EH (cell line): ENCODE measurements at regions not wholly inside any gene's neighbourhood (a gene's known extent, or its start where the extent isn't known, plus 50 kb on each side); places are given as distances from the start of the nearest gene placed in this dataset.
"Not testable (repeated sequence)": the region's sequence is repeated elsewhere in the genome, so short reads cannot be mapped to it uniquely, and the experiment has no call there.

Experiments used
- DNase-seq: peaks from one replicate; pipeline ENCODE4 v3.0.0-alpha.2; 2015; ENCODE audit warnings: low read depth

DNA sequence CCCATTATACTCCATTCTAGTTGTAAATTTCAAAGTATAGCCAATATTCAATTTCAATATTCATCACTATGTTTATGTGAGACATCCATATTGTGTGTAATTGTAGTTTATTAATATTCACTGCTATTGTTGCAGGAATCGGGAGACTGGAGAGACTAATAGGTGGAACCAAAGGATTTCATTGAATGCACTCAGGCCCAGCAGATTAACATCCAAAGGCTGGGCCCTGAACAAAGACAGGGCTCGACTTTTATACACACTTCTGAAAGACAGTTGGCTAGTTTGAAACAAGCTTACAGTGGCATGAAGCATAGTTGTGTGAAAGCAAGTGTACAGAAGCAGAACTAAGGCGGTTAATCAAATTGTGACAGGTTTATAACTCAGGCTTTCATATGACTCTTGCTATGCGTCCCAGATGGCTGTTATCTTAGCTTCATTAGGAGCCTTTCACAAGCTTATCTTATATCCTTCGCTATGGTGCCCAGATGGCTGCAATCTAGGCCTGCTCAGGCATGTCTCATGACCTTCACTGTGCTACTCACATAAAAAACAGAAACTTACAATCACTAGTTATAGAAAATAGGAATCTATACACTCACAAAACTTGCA, 1038.8 kb upstream of the EPHA6 start:
- no peak for DNase-seq

- DNase-seq = no peak
These were observed 1032.8 kb upstream of the EPHA6 start for GRCh38 chr3:95781598-95781997.

GRCh38 chr3:95789111-95789510, 1025.3 kb upstream of the EPHA6 start:
- no peak for DNase-seq

- no peak for DNase-seq
These were observed 1017.3 kb upstream of the EPHA6 start for GRCh38 chr3:95797081-95797480.

- DNase-seq = no peak
These were observed 1015.8 kb upstream of the EPHA6 start for GRCh38 chr3:95798628-95799027.

DNA sequence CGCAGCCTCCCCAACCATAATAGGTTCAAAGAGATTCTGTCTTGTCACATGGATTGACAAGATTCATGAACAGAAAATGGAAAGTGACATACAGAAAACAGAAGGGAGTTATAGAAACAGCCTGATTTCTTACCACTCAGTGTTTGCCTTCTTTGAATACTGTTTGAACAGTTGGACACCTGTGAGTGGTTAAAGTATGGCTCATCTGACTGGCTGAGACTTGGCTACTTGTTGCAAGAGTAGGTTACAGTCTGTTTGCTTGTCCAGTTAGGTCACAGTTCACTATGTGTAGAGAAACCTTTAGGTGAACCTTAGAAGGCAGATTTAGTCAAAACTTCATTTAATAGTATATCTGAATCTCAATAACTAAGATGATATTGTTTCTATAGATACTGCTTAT, 1003.9 kb upstream of the EPHA6 start:
- no peak for DNase-seq

GRCh38 chr3:95813244-95813643, 1001.1 kb upstream of the EPHA6 start:
- DNase-seq = no peak

DNA sequence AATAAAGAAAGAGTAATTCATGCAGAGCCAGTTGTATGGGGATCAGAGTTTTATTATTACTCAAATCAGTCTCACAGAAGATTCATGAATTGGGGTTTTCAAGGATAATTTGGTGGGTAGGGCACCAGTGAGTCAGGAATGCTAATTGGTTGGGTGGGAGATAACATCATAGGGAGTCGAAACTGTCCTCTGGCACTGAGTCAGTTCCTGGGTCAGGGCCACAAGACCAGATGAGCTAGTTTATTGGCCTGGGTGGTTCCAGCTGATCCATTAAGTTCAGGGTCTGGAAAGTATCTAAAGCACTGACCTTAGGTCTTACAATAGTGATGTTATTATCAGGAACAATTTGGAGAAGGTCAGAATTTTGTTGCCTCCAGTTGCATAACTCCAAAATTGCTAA, 998.6 kb upstream of the EPHA6 start:
- DNase-seq = no peak

DNA sequence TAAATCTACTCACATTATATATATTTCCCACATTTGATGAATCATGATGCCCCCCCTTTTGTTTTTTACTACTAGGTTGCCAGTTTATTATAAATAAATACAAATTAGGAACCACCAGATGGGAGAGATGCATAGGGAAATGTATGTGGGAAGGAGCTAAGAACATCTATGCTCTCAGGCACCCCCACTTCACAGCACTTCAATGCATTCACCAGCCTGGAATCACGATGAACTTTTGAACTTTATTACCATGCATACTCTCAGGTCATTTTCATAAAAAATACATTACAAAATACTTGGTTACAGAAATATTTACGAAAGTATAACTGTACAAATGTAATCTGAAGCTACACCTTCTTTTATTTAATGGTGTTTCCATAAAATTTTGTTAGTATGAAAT, 988.0 kb upstream of the EPHA6 start:
- DNase-seq = no peak

DNA sequence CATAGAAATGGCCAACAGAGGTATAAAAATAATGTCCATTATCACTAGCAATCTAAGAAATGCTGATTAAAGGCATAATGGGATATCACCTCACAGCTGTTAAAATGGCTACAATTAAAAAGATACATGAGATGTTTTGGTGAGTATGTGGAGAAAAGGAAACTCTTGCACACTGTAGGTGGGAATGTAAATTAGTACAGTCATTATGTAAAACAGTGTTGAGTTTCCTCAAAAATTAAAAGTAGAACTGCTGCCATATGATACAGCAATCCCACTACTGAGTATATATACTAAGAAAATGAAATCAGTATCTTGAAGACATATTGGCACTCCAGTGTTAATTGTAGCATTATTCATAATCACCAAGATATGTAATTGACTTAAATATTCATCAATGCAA, 982.2 kb upstream of the EPHA6 start:
- DNase-seq = no peak

- DNase-seq = not testable (repeated sequence)
These were observed 953.8 kb upstream of the EPHA6 start for GRCh38 chr3:95860628-95861027.

DNA sequence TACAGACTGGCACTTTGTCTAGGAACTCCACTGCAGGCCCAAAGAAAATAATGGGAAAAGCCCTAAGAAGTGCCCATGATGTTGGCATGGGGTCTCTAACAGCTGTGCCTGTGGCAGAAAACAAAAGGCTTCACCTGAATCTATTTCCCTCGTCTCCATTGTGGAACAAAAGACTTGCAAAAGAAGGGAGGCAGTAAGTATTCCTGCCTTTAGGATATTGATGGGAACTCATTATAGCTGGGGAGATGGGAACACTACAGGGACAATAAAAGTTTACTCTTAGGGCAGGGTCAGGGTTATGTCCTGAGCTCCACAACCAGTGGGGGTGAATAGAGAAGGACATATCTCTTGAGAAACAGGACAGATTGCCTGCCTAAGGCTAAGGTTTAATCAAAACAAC, 930.6 kb upstream of the EPHA6 start:
- DNase-seq = no peak

DNA sequence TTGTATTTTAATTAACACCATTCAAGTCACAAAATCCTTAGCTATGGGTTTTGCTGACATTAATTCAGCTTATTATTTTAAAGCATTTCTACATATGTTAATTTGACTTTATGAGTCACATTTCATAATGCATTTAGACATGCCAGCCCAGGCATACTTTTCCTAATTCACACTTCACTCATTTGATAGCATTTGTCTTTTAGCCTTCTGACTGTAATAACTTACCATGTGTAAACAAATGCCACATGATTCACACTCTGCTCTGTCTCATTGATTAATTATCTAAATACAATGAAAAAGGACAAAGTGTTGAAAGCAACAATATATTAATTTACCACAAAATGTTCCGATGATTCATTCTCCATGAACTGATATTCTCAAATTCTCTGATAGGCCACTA, 927.8 kb upstream of the EPHA6 start:
- no peak for DNase-seq

DNA sequence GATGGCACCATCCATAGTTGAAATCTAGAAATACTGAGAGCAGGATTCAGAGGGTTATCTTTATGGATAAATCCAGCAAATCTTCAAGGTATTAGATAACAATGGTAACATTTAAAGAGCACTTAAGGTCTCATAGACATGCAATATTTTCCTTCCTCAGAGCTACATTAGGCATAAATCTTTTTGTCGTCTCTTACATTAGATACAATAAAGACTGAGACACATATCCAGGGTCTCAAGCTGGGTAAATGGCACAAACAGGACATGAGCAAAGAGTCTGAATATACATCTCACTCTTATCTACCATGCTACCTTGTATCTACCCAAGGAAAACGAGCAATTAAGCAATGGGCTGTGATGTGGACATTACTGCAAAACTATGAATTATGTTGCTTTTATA, 927.3 kb upstream of the EPHA6 start:
- no peak for DNase-seq

- DNase-seq = no peak
These were observed 919.6 kb upstream of the EPHA6 start for GRCh38 chr3:95894820-95895219.

DNA sequence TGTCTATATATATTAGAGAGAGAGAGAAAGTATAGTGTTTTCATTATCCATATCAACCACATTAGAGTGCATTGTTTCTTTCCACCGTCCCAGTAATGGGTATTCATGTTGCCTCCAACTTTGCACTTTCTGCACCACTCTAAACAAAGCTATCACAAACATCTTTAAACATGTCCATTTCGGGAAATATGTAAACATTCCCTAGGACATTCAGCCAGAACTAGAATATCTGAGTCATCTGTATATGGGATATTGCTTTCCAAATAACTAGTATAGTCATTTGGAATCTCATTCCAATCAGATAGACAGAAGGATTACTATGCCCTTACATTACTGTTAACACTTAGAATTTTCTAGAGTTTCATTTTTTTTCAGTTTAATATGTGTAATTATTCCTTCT, 914.9 kb upstream of the EPHA6 start:
- DNase-seq = no peak

DNA sequence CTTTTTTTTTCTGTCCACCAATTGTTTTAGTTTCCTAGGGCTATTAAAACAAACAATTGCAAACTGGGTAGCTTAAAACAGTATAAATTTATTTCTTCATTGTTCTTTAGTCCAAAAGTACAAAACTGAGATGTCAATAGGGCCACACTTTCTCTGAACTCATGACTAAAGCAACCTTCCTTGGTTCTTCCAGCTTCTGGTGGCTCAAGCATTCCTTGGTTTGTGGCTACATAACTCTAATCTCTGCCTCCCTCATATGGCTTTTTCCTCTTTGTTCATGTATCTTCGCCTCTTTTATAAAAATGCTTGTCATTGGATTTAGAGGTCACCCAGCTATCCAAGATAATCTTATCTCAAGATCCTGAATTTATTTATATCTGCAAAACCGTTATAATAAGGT, 914.5 kb upstream of the EPHA6 start:
- DNase-seq = no peak

- DNase-seq = no peak
These were observed 912.4 kb upstream of the EPHA6 start for GRCh38 chr3:95901948-95902347.

DNA sequence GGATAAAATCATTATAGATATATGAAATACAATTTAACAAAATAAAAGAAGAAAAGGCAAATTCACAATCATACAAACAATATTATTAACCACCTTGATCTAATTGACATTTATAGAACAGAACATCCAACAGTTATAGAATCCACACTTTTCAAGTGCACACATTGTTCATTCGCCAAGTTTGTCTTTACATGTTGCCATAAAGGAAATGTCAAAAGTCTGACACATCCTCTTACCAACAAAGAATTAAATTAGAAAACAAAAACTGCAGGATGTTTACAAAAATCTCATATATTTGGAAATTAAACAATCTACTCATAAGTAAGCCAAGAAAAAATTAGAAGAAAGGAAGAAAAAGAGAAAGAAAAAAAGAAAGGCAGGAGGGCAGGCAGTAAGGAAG, 909.2 kb upstream of the EPHA6 start:
- no peak for DNase-seq

GRCh38 chr3:95911767-95912166, 902.6 kb upstream of the EPHA6 start:
- no peak for DNase-seq

- DNase-seq = peak; percentile 56
These were observed 890.7 kb upstream of the EPHA6 start for GRCh38 chr3:95923496-95924210.

DNA sequence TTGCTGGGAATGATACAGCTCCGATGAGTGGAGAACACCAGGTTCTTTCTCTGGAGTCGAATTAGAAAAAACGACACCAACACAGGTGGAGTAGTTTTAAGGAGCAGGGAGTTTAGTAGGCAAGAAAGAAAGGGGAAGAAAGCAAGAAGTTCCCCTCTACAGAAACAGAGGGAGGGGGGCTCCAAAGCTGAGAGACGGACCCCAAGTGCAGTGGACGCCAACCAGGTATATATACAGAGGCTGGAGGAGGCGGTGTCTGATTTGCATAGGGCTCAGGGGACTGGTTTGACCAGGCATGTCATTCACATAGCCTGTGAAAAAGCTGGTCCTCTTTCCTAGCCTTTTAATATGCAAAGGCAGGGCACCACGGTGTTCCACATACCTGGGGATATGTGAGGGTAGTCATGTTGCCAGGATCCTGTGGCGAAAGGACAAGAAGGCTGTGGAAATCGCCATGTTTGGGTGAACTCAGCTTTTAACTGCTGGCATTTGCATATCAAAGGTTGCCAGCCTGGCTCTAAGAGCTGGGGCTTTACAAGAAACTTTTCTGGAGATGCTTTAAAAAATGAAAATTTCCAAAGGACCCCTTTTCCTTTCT, 887.4 kb upstream of the EPHA6 start:
- no peak for DNase-seq

GRCh38 chr3:95934181-95934580, 880.2 kb upstream of the EPHA6 start:
- DNase-seq = no peak
